Stimulated activated naive CD8-positive, alpha-beta T cell treated with anti-CD3 and anti-CD28 coated beads, Interleukin-15, Interleukin-2, amounts not matched to agents 100 ng/mL and 50 ng/mL, for 24 hours (primary cell): ENCODE measurements at regions not wholly inside any gene's neighbourhood (a gene's known extent, or its start where the extent isn't known, plus 50 kb on each side); places are given as distances from the start of the nearest gene placed in this dataset.

Experiments used
- H3K27ac Mint-ChIP-seq: one replicate; pipeline ENCODE4 v1.8.0; 2021; ENCODE audit warnings: mild to moderate bottlenecking, mixed read lengths
- H3K27me3 Mint-ChIP-seq: one replicate; pipeline ENCODE4 v1.8.0; 2021; ENCODE audit warnings: mixed read lengths
- H3K36me3 Mint-ChIP-seq: one replicate; pipeline ENCODE4 v1.8.0; 2021; ENCODE audit warnings: low read depth, mixed read lengths
- H3K4me1 Mint-ChIP-seq: one replicate; pipeline ENCODE4 v1.8.0; 2021; ENCODE audit warnings: low read depth, mixed read lengths
- H3K4me3 Mint-ChIP-seq: one replicate; pipeline ENCODE4 v1.8.0; 2021; ENCODE audit warnings: mild to moderate bottlenecking, mixed read lengths
- H3K9me3 Mint-ChIP-seq: one replicate; pipeline ENCODE4 v1.8.0; 2021; ENCODE audit warnings: mixed read lengths

DNA sequence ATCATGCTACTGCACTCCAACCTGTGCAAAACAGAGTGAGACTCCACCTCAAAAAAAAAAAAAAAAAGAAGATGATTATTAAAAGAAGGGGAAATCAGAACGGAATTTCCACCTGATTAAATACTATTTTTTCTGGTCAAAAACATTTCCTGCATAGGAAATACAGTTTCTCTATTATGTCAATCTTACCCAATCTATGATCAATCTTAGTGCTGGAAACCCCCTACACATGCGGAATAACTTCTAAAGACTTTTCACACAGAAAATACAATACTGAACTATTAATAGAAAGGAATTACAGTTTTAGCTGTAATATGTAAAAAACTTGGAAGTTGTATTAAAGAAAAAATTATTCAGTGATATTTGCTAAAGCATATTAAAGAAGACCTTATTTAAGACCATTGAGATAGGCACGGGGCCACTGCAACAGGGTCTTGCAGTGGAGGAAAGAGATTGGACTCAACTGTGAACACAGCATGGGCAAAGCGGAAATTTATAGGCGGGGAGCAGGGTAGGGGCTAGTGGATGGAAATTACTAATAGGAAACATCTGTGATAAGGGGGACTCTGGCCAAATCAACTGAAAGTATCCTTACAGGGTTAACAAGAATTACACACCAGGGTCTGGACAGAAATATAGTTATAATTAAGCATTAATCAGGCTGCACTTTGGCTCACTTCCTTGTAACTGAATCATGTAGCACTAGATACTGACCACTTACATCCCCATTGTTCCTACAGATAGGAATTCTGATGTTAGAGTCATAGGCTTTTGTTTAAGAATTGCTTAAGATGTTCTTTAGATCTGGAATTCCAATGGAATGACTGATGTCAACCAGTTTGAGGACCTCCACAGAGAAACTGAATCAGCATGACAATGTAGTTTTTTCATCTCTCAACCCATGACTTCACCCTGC, 411.5 kb upstream of the DDI1 start:
- H3K27ac Mint-ChIP-seq: no peak overlapping the region
- no peaks in the 10 kb centered on the region for H3K4me1 Mint-ChIP-seq
- no peaks in the 10 kb centered on the region for H3K36me3 Mint-ChIP-seq
- H3K4me3 Mint-ChIP-seq: no peak overlapping the region
- no peaks in the 10 kb centered on the region for H3K9me3 Mint-ChIP-seq
- peaks cover 8% of the 10 kb centered on the region for H3K27me3 Mint-ChIP-seq

DNA sequence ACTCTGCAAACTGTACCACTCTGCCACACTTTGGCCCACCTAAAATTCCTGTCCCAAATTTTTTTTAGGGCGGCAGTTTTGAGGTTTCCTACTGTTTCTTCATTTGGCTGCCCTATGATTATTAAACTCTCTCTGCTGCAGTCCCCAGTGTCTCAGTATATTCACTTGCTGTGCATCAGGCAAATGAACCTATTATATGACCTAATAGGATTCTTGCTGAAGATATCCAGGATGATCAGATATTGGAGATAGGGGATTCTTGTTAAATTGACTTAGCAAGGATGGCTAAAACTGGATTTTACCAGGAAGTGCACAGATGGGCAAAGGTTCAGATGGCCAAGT, 410.8 kb upstream of the DDI1 start:
- Mint-ChIP-seq H3K27ac (no peak overlapping the region), H3K36me3 (no peaks in the 10 kb centered on the region), H3K4me3 (no peak overlapping the region)

DNA sequence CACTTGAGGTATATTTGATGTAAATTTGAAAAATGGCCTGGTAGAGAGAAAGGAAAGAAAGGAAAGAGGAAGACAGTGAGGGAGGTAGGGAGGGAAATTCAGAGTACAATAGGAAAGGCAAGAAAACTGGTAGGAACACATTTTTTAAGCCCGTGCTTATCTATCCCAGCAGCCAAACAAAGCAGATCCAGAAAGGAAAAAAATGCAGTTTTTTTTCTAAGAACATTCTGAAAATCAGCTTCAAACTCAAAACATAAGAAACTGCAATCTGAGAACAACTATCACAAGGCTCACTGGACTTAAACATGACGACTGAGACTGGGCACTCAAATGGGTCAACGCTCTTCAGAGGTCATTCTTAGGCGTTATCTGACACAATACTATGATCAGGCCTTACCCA, 408.3 kb upstream of the DDI1 start:
- Mint-ChIP-seq H3K36me3 (no peaks in the 10 kb centered on the region), H3K9me3 (no peaks in the 10 kb centered on the region), H3K27me3 (peaks cover 3% of the 10 kb centered on the region), H3K4me1 (no peaks in the 10 kb centered on the region), H3K4me3 (no peak overlapping the region), H3K27ac (no peak overlapping the region)

More for the DNA sequence above, 410.8 kb upstream of the DDI1 start:
- Mint-ChIP-seq H3K27me3 (peaks cover 8% of the 10 kb centered on the region), H3K4me1 (no peaks in the 10 kb centered on the region), H3K9me3 (no peaks in the 10 kb centered on the region)

DNA sequence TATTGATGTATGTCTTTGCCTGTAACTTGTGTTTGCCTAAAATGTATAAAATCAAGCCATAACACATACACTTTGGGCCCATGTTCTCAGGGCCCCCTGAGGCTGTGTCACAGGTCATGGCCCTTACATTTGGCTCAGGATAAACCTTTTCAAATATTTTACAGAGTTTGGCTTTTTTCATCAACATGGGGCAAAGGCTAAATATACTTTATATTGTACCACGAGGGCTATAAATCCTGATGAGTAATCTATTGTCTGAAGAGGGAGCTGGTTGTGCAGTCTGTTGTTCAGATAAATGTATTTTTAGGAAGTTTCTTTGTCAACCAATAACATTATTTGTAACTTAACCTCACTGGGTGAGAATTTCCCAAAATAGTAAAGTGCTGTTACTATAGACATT, 404.6 kb upstream of the DDI1 start:
- Mint-ChIP-seq H3K36me3 (no peaks in the 10 kb centered on the region), H3K27me3 (no peaks in the 10 kb centered on the region), H3K9me3 (no peaks in the 10 kb centered on the region), H3K27ac (no peak overlapping the region), H3K4me1 (no peaks in the 10 kb centered on the region), H3K4me3 (no peak overlapping the region)

DNA sequence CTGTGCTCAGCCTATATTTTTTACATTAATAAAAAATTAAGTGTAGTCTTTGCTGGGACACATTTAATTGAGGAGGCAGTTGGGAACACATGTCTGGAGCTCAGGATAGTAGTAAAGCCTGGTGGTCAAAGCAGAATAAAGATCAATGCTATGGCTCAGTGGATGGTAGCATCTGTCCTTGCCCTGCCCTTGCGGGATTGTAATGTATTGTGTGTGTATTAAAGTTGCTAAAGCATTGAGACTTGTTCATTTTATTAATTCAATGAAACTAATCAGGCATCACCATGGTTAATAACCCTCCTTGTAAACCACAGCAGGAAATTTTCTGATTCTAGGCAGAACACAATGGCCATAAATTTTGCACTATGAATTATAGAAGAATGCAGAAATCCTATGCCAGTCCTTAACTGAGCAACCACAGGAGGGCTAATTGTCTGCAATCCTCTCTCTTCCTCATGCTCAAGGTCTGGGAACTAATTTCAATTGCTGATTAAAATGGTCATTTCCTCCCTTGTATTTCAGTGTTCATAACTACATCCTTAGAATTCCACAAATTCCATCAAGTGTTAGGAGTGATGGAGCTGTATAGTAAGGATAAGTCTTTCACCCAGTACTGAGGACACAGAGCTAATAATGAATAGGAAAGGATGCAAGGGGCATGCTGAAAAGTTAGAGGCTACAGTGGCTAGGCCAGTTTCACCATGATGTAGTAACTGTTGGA, 403.2 kb upstream of the DDI1 start:
- no peaks in the 10 kb centered on the region for H3K9me3 Mint-ChIP-seq
- no peaks in the 10 kb centered on the region for H3K4me1 Mint-ChIP-seq
- no peak overlapping the region for H3K27ac Mint-ChIP-seq
- peaks cover 7% of the 10 kb centered on the region for H3K27me3 Mint-ChIP-seq
- no peak overlapping the region for H3K4me3 Mint-ChIP-seq
- H3K36me3 Mint-ChIP-seq: no peaks in the 10 kb centered on the region

DNA sequence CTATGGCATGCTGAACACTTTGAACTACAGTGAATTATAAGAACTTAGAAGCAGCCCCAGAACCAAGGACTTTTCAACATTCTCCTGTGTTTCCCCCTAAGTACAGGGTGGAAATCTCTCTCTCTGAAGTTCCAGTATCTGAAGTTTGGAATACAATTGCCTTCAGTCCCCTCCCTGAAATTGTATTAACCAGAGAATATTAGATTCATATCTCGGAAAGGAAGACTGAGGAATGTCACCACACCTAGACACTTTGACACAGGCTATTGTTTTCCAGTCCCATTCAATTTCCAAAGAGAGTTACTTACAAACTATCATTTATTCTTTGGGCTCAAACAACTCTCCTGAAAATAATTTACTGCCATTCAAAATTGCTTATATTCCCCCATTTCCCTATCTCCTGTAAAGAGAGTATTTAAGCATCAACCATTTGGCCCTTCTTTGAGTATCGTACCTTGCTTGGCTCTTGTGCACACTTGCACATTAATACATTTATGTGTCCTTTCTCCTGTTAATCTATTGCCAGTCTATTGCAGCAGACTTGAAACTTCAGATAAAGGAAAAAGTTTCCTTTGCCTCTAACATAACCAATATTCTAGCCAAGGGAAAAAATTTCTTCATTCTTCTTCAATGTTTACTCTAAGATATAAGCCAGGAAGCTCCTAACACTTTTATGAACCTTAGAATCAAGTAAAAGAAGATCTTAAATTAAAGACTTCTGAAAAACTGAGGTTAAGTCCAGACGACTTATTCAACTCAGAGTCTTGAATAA, 402.4 kb upstream of the DDI1 start:
- Mint-ChIP-seq H3K9me3 (no peaks in the 10 kb centered on the region), H3K27me3 (peaks cover 9% of the 10 kb centered on the region), H3K4me3 (no peak overlapping the region), H3K4me1 (no peaks in the 10 kb centered on the region), H3K36me3 (no peaks in the 10 kb centered on the region), H3K27ac (no peak overlapping the region)

DNA sequence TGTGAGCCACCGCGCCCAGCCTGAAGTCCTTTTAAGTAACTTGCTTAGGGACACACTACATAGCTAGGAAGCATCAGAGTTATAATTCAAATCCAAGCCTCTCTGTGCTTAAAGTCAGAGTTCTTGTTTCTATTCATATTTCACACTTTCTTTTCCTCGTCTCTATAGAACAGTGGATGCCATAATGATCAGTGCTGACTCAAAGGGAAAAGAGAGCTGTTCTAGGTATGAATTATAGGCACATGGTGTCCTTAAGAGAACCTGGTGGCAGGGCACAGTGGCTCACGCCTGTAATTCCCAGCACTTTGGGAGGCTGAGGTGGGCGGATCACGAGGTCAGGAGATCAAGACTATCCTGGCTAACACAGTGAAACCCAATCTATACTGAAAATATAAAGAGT, 400.2 kb upstream of the DDI1 start:
- Mint-ChIP-seq H3K36me3 (no peaks in the 10 kb centered on the region), H3K27ac (no peak overlapping the region), H3K4me1 (no peaks in the 10 kb centered on the region)

DNA sequence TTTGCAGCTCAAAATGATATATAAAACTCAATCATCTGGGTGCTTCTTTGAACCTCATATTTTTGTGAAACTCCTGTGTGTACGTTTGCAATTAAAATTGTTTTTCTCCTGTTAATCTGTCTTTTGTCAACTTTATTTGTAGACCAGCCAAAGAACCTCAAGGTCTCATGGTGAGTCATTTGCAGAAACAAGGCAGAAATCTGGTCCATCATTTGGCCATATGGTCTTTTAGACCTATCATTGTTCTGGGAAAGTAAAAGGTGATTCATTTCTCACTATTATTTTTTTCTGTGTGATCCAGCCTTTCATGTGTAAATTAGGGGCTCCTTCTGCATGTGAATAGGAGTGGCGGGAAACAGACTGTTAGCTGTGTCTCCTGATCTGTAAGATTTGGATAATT, 399.1 kb upstream of the DDI1 start:
- no peak overlapping the region for H3K4me3 Mint-ChIP-seq
- H3K9me3 Mint-ChIP-seq: no peaks in the 10 kb centered on the region
- no peaks in the 10 kb centered on the region for H3K4me1 Mint-ChIP-seq
- H3K36me3 Mint-ChIP-seq: no peaks in the 10 kb centered on the region
- no peak overlapping the region for H3K27ac Mint-ChIP-seq
- H3K27me3 Mint-ChIP-seq: peaks cover 9% of the 10 kb centered on the region

More for the DNA sequence above, 400.2 kb upstream of the DDI1 start:
- Mint-ChIP-seq H3K4me3 (no peak overlapping the region), H3K9me3 (no peaks in the 10 kb centered on the region), H3K27me3 (peaks cover 9% of the 10 kb centered on the region)

DNA sequence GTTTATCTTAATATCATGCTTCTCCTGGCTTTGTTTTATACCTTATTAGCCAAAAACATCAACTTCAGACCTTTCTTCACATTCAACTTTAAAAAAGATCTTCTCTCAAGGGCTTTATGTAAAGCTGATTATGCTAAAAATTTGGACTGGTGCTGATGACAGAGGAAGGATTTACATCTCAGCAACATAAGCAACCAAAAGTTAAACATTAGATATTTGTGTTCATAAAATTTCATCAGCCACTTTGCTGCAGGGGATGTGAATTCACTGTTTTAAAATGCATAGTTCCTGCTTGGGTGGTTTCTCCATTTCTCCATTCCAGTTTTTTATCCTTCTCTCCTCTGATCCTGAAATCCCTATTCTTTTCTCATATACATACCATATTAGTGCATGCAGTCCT, 398.6 kb upstream of the DDI1 start:
- Mint-ChIP-seq H3K27ac (no peak overlapping the region), H3K4me3 (no peak overlapping the region), H3K9me3 (no peaks in the 10 kb centered on the region), H3K36me3 (no peaks in the 10 kb centered on the region), H3K4me1 (no peaks in the 10 kb centered on the region), H3K27me3 (peaks cover 9% of the 10 kb centered on the region)

DNA sequence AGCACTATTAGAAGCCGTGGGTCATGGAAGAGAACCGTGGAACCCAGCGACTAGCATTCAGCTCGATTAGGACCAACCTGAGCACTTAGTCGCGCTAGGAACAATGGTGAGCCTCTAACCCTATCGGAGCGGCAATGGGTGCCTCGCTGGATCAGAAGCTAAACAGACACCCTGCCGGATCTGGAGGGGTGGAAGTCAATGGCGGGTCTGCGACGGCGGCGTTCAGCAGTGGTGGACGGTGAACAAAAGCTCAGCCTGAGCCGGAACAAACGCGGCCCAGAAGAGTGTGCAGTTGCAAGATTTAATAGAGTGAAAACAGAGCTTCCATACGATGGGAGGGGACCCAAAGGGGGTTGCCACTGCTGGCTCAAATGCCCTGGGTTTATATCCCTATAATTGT, 391.8 kb upstream of the DDI1 start:
- Mint-ChIP-seq H3K27ac (no peak overlapping the region), H3K9me3 (no peaks in the 10 kb centered on the region), H3K4me3 (no peak overlapping the region), H3K4me1 (peaks cover 12% of the 10 kb centered on the region), H3K27me3 (no peaks in the 10 kb centered on the region), H3K36me3 (no peaks in the 10 kb centered on the region)

DNA sequence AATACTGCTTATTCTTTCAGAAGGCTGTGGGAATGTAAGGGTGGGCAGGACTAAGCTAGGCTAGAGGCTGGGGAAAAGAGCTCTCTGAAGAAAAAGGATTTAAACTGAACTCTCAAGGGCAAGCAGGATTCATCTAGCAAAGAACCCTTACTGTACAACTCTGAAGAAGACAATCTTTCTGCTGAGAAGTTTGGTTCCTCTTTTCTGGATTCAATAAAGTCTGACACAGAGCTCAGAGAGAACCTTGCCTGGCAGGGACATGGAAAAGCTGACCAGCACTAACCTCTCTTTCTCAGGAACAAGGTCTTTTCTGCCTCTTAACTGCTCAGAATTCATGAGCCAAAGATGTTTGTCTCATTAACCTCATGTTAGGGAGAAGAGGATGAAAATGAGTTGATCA, 388.4 kb upstream of the DDI1 start:
- Mint-ChIP-seq H3K27me3 (no peaks in the 10 kb centered on the region), H3K4me3 (no peak overlapping the region), H3K9me3 (peaks cover 6% of the 10 kb centered on the region), H3K27ac (no peak overlapping the region), H3K4me1 (peaks cover 12% of the 10 kb centered on the region), H3K36me3 (no peaks in the 10 kb centered on the region)

DNA sequence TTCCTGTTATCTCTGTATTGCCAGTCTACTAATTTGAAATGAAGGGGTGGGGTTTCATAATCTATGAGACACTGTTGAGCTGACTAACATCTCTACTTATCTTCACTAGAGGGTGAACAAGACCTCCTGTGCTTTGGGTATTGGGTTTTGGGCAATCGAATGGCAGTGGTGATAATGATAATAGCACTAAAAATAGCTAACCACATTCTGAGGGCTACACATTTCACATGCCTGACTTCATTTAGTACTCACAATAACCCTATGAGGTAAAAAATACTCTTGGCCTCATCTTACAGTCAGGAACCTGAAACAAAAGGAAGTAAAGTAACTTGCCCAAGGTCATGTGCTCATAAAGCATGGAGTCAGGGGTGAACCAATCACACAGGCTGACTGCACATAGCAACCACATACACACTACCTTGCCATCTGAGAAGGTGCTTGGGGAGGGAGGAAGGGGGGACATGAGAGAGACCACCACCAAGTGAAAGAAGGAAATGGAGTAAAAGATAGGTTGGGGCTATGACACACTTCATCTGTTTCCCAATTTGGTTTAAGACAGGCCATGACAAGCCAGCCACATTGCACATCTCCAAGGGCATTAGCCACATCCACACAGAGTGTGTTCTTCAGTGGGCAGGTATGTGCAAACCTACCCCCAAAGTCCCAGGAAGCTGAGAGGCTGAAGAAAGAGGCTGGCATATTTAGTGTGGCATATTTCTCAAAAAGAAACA, 387.6 kb upstream of the DDI1 start:
- H3K4me3 Mint-ChIP-seq: no peak overlapping the region

DNA sequence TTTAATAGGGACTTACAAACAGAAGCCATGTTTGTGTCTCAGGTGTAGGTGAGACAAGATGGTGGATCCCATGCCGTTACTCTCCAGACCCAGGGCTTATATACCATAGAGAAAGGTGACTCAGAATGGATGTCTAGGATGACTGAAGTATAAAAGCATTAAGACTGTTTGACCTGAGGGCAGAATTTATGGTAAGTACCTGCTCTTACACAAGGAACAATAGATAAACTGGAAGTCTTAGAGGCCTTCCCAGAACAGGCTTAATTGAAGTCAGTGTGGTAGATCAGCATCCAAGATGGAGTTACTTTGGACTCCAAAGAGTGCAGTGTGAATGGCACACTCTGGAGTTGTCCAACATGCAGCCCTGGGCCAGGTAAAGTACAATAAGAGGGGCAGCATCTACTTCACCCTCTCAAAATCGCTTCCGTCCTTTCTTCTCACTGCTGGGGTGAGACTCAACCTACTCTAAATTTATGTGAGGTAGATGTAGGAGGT, 387.0 kb upstream of the DDI1 start:
- H3K27ac Mint-ChIP-seq: no peak overlapping the region
- H3K36me3 Mint-ChIP-seq: no peaks in the 10 kb centered on the region

More for the DNA sequence above, 387.6 kb upstream of the DDI1 start:
- Mint-ChIP-seq H3K27me3 (no peaks in the 10 kb centered on the region), H3K36me3 (no peaks in the 10 kb centered on the region), H3K4me1 (peaks cover 12% of the 10 kb centered on the region), H3K9me3 (peaks cover 6% of the 10 kb centered on the region), H3K27ac (no peak overlapping the region)

DNA sequence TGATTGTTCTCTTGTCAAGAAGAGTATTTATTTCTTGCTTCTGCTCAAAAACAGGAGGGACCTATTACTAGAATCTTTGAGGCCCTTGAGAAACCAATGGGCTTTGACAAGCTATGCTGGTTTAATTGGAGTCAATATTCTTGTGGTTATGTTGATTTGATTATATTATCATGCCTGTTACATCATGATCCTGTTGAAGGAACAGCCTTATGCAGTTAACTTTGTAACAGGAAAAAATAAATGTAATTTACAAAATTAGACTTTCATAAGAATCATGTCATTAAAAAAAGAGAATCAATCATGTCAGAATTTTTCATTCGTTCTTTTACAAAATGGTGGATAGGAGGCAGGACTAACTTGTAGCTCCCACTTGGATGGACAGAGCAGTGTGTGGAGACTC, 386.1 kb upstream of the DDI1 start:
- Mint-ChIP-seq H3K27ac (no peak overlapping the region), H3K27me3 (no peaks in the 10 kb centered on the region), H3K36me3 (no peaks in the 10 kb centered on the region), H3K4me1 (peaks cover 12% of the 10 kb centered on the region), H3K9me3 (peaks cover 6% of the 10 kb centered on the region), H3K4me3 (no peak overlapping the region)

More for the DNA sequence above, 387.0 kb upstream of the DDI1 start:
- Mint-ChIP-seq H3K9me3 (peaks cover 6% of the 10 kb centered on the region), H3K27me3 (no peaks in the 10 kb centered on the region), H3K4me1 (peaks cover 12% of the 10 kb centered on the region), H3K4me3 (no peak overlapping the region)
